Activated T-cell treated with anti-CD3 and anti-CD28 coated beads, Interleukin-2, amount 50 U/mL, for 4 hours (primary cell): ENCODE measurements at regions not wholly inside any gene's neighbourhood (a gene's known extent, or its start where the extent isn't known, plus 50 kb on each side); places are given as distances from the start of the nearest gene placed in this dataset.
"Not testable (repeated sequence)": the region's sequence is repeated elsewhere in the genome, so short reads cannot be mapped to it uniquely, and the experiment has no call there.

Experiments used
- ATAC-seq, 2 donors: fragments of 200-7000 bp; cut with Tn5 transposase; one replicate each; pipeline ENCODE4 v1.10.0; 2021
- DNase-seq: peaks from one replicate; pipeline ENCODE4 v3.0.0-alpha.2; 2020
- H3K27me3 Mint-ChIP-seq: one replicate; pipeline ENCODE4 v1.8.0; 2021; ENCODE audit warnings: low read depth, mixed read lengths
- H3K36me3 Mint-ChIP-seq: one replicate; pipeline ENCODE4 v1.8.0; 2022; ENCODE audit warnings: mixed read lengths; ENCODE audit not compliant: insufficient read depth
- H3K4me1 Mint-ChIP-seq: one replicate; pipeline ENCODE4 v1.8.0; 2021; ENCODE audit warnings: low read depth, mixed read lengths
- H3K4me3 Mint-ChIP-seq: one replicate; pipeline ENCODE4 v1.8.0; 2021; ENCODE audit warnings: mild to moderate bottlenecking, moderate library complexity, mixed read lengths
- H3K9me3 Mint-ChIP-seq: one replicate; pipeline ENCODE4 v1.8.0; 2021; ENCODE audit warnings: mixed read lengths

DNA sequence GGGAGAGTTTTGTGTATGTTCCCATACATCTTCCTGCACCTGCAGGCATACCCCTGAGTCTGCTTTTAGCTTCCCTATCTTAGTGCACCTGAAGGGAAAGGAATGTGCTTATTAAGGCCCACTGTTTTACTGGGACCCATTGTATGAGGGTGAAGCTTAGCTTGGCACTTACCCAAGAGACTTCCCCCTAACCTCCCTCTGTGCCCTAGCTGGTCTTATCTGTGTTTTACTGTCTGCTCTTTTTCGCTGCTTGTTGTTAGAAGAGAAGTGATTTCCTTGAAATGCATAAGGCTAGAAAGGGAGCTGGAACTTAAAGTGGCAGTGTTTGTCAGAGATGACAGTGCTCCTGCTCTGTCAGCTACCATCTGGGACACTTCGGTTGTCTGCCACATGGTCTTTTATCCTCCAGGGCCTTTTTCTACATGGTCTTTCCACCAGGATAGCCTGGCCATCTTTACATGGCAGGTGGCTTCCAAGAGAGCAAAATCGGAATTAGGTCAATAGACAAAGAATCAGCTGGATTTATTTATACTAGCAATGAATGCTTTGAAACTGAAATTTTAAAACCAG is 122.5 kb upstream of the SLC44A1 start:
- no peaks in the 10 kb centered on the region for H3K36me3 Mint-ChIP-seq
- DNase-seq (no peak), ATAC-seq (no peak)
- no peaks in the 10 kb centered on the region for H3K27me3 Mint-ChIP-seq
- peak overlapping the region; percentile 4 for H3K4me3 Mint-ChIP-seq
- H3K9me3 Mint-ChIP-seq: no peaks in the 10 kb centered on the region
- peaks cover 22% of the 10 kb centered on the region for H3K4me1 Mint-ChIP-seq

DNA sequence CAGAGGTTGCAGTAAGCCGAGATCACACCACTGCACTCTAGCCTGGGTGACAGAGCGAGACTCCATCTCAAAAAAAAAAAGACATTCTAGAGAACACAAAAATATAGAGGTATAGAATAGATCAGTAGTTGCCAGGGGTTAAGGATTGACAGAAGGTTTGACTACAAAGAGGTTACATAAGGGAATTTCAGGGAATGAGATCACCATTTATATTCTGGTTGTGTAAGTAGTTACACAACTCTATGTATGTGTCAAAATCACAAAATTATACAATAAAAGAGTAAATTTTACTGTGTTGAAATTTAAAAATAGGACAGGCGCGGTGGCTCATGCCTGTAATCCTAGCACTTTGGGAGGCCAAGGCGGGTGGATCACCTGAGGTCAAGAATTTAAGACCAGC is 119.9 kb upstream of the SLC44A1 start:
- not testable (repeated sequence) for H3K27me3 Mint-ChIP-seq, DNase-seq, H3K9me3 Mint-ChIP-seq, H3K4me3 Mint-ChIP-seq, H3K36me3 Mint-ChIP-seq, ATAC-seq
- H3K4me1 Mint-ChIP-seq: peaks cover 48% of the 10 kb centered on the region

DNA sequence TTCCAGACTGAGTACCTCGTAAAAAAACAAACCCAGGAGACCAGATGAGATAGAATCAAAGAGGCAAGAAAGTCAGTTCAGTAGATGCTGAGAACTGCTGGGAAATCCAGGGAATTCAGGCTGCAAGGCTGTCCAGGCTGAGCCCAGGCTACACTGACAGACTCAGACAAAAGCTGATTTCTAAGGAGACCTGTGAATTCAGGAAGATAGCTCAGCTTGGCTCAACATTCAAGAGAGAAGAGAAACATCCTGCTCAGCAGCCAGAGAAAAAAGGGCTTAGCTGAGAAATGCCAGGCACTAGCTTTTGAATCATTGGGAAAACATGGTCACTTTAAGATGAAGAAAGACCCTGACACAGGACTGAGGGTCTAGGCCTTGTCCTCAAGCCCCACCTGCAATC is 118.2 kb upstream of the SLC44A1 start:
- ATAC-seq: no peak
- H3K4me1 Mint-ChIP-seq: peaks cover 56% of the 10 kb centered on the region

DNA sequence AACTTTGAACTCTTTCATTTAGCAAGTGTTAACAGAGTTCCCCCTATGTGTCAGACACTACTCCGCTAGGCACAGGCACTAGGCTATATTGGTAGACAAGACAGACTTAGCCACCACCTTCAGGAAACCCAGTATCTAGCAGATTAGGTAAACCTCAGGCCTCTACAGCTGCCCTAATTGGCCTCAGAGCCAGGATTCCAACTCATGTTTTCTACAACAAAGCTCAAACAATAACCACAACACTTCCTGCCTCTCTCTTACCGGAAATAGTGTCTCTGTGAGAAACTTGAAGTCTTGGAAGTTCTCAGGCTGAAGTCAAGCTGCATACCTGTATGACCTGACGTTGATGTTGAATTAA is 116.6 kb upstream of the SLC44A1 start:
- ATAC-seq: peak; percentile 88 to 93
- Mint-ChIP-seq H3K4me1 (peaks cover 49% of the 10 kb centered on the region), H3K4me3 (peak overlapping the region; percentile 33), H3K9me3 (no peaks in the 10 kb centered on the region), H3K27me3 (no peaks in the 10 kb centered on the region), H3K36me3 (no peaks in the 10 kb centered on the region)
- DNase-seq: peak; percentile 38

More for the DNA sequence above, 118.2 kb upstream of the SLC44A1 start:
- Mint-ChIP-seq H3K4me3 (no peak overlapping the region), H3K36me3 (no peaks in the 10 kb centered on the region), H3K9me3 (no peaks in the 10 kb centered on the region), H3K27me3 (no peaks in the 10 kb centered on the region)
- no peak for DNase-seq

DNA sequence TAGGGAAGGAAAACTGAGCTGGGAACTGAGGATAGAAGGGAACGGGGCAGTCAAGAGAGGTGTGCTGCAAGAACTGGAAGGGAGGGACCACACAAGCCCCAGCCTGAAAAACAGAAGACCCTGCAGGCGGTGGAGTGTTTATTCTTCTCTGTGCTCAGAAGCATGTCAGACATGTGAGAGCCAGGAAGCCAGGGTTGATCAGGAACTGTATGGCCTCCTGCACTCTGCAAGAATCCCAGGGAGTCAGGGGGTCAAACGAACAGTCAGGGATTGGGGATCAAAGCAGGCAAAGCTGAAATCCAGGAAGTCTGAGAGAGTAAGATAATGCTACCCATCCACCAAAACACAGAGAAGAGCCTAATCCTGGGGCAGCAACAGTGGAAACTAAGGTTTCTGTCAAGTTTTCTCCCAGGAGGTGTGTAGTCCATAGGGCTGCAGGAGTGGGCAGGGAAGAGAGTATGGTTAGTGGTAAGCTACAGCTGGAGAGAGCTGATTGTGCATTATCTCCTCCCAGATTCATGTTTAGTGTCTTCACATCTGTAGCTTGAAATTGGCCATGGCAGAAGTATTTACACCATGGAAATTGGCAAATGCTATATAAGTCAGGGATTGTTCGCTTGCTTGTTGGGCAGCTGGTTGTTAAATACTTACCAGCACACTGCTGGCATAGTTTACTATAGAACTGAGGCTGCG is 115.4 kb upstream of the SLC44A1 start:
- DNase-seq (no peak), ATAC-seq (no peak)
- no peaks in the 10 kb centered on the region for H3K9me3 Mint-ChIP-seq
- H3K4me1 Mint-ChIP-seq: peaks cover 49% of the 10 kb centered on the region
- H3K4me3 Mint-ChIP-seq: no peak overlapping the region
- H3K27me3 Mint-ChIP-seq: no peaks in the 10 kb centered on the region
- H3K36me3 Mint-ChIP-seq: no peaks in the 10 kb centered on the region

DNA sequence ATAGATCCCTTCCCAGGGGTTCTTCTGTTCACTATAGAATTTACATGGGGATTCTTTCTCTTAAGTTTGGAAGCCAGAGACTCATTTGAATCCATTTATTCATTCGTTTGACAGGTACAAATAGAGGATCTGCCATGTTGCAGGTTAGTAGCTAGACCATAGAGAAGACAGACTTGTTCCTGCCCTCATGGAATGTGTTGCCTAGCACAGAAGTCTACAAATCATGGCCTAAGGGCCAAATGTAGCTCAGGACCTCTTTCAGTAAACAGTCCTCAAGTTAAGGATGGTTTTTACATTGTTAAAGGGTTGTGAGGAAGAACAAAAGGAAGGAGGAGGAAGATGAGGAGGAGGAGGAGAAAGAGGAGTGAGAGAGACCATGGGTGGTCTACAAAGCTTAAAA is 114.7 kb upstream of the SLC44A1 start:
- Mint-ChIP-seq H3K4me1 (peaks cover 49% of the 10 kb centered on the region), H3K9me3 (no peaks in the 10 kb centered on the region), H3K27me3 (no peaks in the 10 kb centered on the region), H3K36me3 (no peaks in the 10 kb centered on the region), H3K4me3 (no peak overlapping the region)
- no peak for DNase-seq
- ATAC-seq: no peak

DNA sequence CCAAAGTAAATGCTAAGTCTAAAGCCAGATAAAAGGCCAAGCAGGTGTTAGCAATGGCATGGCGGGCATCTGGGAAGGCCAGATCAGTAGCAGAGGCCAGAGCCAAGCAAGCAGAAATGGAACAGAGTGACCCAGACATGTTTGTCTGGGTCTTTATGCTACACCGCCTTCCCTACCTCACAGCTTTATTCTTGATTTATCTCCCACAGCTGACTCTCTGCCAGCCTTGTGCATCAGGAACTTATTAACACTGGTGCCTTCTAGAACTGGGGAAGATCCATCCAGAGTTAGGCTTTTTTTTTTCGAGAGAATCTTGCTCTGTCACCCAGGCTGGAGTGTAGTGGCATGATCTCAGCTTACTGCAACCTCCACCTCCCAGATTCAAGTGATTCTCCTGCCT is 112.5 kb upstream of the SLC44A1 start:
- DNase-seq: no peak
- peaks cover 41% of the 10 kb centered on the region for H3K4me1 Mint-ChIP-seq
- no peaks in the 10 kb centered on the region for H3K9me3 Mint-ChIP-seq
- no peak for ATAC-seq
- no peaks in the 10 kb centered on the region for H3K36me3 Mint-ChIP-seq
- H3K4me3 Mint-ChIP-seq: no peak overlapping the region
- H3K27me3 Mint-ChIP-seq: no peaks in the 10 kb centered on the region

DNA sequence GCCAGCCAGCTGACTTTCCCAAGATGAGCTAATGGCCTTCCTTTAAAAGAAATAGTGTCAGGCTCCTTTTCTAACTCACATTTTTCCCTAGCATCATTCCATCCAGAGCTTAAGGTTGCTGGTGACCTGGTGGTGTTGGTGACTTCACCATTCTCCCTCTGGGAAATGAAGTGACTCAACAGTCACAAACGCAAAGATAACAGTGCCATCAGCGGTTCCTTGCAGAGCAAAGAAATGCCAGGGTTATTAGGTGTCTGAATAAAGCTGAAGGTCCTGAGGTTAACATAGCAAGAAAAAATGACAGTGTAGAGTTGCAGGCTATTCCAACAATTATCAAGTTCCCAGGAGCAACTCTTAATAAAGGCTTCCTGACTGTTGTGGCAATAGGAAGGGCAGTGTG is 111.8 kb upstream of the SLC44A1 start:
- Mint-ChIP-seq H3K4me1 (peaks cover 34% of the 10 kb centered on the region), H3K27me3 (no peaks in the 10 kb centered on the region), H3K4me3 (no peak overlapping the region), H3K36me3 (no peaks in the 10 kb centered on the region), H3K9me3 (no peaks in the 10 kb centered on the region)
- no peak for ATAC-seq
- DNase-seq: no peak

DNA sequence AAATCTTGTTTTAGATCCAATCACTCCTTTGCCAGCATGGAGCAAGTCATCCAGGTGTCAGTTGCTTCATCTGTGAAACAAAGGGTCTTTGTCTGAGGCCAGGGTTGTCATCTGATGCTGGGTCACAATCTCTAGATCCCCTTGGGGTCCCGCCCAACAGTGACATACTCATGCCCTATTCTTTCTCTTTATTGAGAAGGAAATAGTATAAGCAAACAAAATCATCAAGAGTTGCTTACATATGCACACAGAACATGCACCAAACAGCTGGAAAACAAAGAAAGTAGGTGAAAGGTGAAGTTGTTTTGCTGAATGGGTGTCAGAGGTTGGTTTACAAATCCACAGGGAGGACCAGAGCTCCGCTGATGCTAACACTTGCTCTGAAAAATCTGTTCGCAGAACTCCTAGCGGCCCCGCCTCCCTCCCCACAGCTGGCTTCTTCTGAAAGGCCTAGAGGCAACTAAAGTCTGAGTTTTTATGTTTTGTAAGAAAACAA is 106.1 kb upstream of the SLC44A1 start:
- Mint-ChIP-seq H3K4me1 (peaks cover 12% of the 10 kb centered on the region), H3K36me3 (no peaks in the 10 kb centered on the region), H3K9me3 (no peaks in the 10 kb centered on the region), H3K27me3 (no peaks in the 10 kb centered on the region), H3K4me3 (no peak overlapping the region)
- DNase-seq (no peak), ATAC-seq (no peak)

DNA sequence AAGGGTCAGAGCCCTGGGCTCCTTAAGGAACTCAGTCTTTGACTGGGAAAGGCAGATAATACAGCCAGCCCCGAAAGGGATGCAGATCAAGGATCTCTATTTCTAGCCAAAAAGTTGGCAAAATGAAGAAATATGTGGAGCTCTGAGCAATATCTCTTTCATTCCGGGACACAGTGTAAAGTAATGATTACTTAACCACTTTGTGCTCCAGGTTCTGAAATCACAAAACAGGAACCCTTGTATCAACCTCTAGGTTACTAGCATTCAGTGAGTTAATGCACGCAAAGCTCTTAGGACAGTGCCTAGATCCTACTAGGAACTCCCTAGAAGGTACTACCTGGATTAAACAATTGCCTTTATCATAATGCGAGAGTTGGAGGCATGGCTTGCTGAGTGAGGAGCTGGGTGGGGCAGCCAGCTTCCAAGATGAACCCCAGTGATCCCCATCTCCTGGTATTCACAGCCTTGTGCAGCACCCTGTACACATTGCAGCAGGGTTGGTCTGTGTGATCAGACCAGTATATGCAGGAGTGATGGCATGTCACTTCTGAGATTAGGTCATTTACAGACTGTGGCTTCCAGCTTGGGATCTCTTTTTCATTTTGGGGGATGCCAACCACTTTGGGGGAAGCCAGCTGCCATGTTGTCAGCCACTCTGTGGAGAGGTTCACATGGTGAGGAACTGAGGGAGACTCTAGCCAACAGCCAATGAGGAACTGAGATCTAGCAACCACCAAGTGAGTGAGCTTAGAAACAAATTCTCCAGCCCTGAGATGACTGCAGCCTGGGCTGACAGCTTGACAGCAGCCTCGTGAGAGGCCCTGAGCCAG is 103.1 kb upstream of the SLC44A1 start:
- no peak for ATAC-seq
- Mint-ChIP-seq H3K4me1 (peaks cover 14% of the 10 kb centered on the region), H3K4me3 (no peak overlapping the region), H3K27me3 (no peaks in the 10 kb centered on the region), H3K36me3 (no peaks in the 10 kb centered on the region), H3K9me3 (no peaks in the 10 kb centered on the region)
- DNase-seq: no peak

DNA sequence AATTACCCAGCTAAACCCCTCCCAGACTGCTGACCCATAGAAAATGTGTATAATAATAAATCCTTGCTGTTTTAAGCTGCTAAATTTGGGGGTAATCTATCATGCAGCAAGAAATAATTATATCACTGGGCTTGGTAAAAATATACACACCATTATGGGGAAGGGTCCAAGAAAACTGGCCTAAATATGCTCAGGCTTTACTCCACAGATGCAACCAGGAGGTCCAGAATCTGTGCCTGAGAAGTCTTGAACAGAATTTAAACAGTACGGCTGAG is 102.5 kb upstream of the SLC44A1 start:
- Mint-ChIP-seq H3K9me3 (no peaks in the 10 kb centered on the region), H3K4me1 (peaks cover 14% of the 10 kb centered on the region), H3K4me3 (no peak overlapping the region), H3K36me3 (no peaks in the 10 kb centered on the region), H3K27me3 (no peaks in the 10 kb centered on the region)
- ATAC-seq (no peak), DNase-seq (no peak)

DNA sequence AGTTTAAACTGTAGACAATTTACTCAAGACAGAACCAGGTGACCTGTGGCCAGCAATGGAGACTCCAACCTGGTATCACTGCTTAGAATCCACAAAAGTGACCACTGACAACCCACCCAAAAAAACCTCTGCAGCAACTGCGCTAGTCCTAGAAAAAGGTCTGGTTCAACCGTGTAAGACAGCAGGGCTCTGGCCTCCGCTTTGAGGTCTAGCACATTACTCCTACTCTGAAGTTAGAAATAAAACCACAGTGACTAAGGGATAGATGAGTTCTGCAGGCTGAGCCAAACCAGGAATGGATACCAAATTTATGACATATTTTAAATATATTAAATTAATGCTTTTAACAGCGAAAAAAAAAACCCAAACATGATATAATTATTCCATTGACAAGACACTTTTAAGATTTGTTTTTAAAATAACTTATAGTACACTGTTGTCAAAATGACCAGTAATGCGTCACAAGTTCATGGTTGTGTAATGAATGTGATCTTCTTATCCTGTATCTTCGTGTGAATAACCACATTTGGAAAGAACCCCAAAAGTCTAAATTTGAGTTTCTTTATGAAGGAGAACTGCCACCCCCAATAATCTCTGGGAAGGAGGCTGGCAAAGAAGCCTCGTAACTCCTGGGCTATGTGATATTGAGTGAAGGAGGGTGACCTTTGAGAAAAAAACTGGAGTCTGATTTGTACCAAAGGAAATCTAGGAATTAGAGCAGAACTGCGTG is 101.9 kb upstream of the SLC44A1 start:
- no peak for DNase-seq
- H3K36me3 Mint-ChIP-seq: no peaks in the 10 kb centered on the region
- H3K9me3 Mint-ChIP-seq: no peaks in the 10 kb centered on the region
- no peaks in the 10 kb centered on the region for H3K27me3 Mint-ChIP-seq
- H3K4me3 Mint-ChIP-seq: no peak overlapping the region
- ATAC-seq: no peak
- peaks cover 14% of the 10 kb centered on the region for H3K4me1 Mint-ChIP-seq

DNA sequence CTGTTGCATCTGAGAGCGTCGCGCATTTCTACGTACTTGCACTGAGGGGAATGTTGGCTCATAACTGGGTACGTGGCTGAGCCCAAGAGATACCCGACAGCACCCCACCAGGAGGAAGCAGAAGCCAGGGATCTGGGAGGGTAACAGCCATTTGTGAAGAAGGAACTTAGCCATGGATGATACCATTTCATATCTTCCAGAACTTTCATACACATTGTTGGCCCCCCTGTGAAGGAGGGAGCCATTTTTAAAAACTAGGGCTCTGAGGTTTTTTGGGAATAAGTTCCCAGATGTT is 101.4 kb upstream of the SLC44A1 start:
- Mint-ChIP-seq H3K27me3 (no peaks in the 10 kb centered on the region), H3K9me3 (no peaks in the 10 kb centered on the region), H3K4me3 (no peak overlapping the region), H3K4me1 (peaks cover 15% of the 10 kb centered on the region), H3K36me3 (no peaks in the 10 kb centered on the region)
- DNase-seq (no peak), ATAC-seq (no peak)

DNA sequence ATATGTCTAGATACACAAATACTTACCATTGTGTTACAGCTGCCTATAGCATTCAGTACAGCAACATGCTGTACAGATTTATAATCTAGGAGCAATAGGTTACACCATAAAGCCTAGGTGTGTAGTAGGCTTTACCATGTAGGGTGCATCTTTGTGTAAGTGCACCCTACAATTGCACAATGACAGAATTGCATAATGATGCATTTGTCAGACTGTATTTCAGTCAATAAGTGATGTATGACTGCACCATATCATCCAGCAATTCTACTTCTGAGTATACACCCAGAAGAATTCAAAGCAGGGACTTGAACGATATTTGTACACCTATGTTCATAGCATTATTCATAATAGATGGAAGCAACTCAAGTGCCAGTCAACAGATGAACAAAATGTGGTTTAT is 100.4 kb upstream of the SLC44A1 start:
- no peak for DNase-seq
- H3K9me3 Mint-ChIP-seq: no peaks in the 10 kb centered on the region
- no peak overlapping the region for H3K4me3 Mint-ChIP-seq
- peaks cover 11% of the 10 kb centered on the region for H3K4me1 Mint-ChIP-seq
- no peaks in the 10 kb centered on the region for H3K36me3 Mint-ChIP-seq
- H3K27me3 Mint-ChIP-seq: no peaks in the 10 kb centered on the region
- no peak for ATAC-seq

DNA sequence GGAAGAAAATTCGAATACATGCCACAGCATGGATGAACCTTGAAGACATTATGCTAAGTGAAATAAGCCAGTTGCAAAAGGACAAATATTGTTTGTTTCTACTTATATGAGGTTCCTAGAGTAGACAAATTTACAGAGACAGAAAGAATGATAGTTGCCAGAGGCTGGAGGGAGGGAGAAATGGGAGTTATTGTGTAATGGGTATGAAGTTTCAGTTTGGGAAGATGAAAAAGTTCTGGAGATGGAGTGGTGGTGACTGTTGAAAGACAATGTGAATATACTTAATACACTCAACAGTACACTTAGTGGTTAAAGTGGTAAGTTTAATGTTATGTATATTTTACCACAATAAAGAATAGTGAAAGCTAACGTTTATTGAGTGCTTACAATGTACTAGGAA is 99.6 kb upstream of the SLC44A1 start:
- Mint-ChIP-seq H3K4me3 (no peak overlapping the region), H3K27me3 (no peaks in the 10 kb centered on the region), H3K9me3 (no peaks in the 10 kb centered on the region), H3K36me3 (no peaks in the 10 kb centered on the region), H3K4me1 (peaks cover 8% of the 10 kb centered on the region)
- no peak for ATAC-seq
- DNase-seq: no peak
